Liver (tissue), 3 donors: ENCODE measurements at regions not wholly inside any gene's neighbourhood (a gene's known extent, or its start where the extent isn't known, plus 50 kb on each side); places are given as distances from the start of the nearest gene placed in this dataset.

Experiments used
- GABPA ChIP-seq, 2 donors: IDR thresholded peaks in 1 of 2; conservative IDR thresholded peaks in 1 of 2; 2 replicates each; pipeline ENCODE4 v1.6.1; 2016; ENCODE audit warnings: antibody characterized with exemption in 2 of 2, mild to moderate bottlenecking in 1 of 2, moderate library complexity in 1 of 2
- SP1 ChIP-seq: IDR thresholded peaks from 2 replicates; pipeline ENCODE4 v1.6.1; 2018; ENCODE audit warnings: antibody characterized with exemption, mild to moderate bottlenecking
- TF ChIP-seq, protein P1 (sequence below): fragments of 150-350 bp; IDR thresholded peaks from 2 replicates; pipeline ENCODE4 v1.5.1; 2017; ENCODE audit warnings: improper control_type of control experiment, low read depth, low read length; ENCODE audit not compliant: missing input control
- TF ChIP-seq, protein P2 (sequence below): IDR thresholded peaks from 2 replicates; pipeline ENCODE4 v1.6.1; 2016; ENCODE audit warnings: antibody characterized with exemption
- TF ChIP-seq, protein P3 (sequence below): IDR thresholded peaks from 2 replicates; pipeline ENCODE4 v1.6.1; 2016; ENCODE audit warnings: antibody characterized with exemption, mild to moderate bottlenecking
- TF ChIP-seq, protein P4 (sequence below): IDR thresholded peaks from 2 replicates; pipeline ENCODE4 v1.6.1; 2016; ENCODE audit warnings: antibody characterized with exemption
- donor health status: healthy.
- donor health status: healthy.

DNA sequence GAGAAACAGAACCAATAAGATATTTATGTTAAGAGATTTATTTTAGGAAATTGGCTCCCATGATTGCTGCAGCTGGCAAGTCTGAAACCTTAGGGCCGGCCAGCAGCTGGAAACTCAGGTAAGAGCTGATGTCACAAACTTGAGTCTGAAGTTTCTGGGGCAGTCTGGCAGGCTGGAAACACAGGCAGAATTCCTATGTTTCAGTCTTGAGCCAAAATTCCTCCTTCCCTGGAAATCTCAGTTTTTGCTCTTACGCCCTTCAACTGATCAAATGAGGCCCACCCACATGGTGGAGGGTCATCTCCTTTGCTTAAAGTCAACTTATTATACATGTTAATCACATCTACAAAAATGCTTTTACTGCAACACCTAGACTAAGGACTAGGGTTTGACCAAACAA lies 184.1 kb downstream of the SOD2 start:
- TF ChIP-seq, protein P1, sequence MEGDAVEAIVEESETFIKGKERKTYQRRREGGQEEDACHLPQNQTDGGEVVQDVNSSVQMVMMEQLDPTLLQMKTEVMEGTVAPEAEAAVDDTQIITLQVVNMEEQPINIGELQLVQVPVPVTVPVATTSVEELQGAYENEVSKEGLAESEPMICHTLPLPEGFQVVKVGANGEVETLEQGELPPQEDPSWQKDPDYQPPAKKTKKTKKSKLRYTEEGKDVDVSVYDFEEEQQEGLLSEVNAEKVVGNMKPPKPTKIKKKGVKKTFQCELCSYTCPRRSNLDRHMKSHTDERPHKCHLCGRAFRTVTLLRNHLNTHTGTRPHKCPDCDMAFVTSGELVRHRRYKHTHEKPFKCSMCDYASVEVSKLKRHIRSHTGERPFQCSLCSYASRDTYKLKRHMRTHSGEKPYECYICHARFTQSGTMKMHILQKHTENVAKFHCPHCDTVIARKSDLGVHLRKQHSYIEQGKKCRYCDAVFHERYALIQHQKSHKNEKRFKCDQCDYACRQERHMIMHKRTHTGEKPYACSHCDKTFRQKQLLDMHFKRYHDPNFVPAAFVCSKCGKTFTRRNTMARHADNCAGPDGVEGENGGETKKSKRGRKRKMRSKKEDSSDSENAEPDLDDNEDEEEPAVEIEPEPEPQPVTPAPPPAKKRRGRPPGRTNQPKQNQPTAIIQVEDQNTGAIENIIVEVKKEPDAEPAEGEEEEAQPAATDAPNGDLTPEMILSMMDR: no peak
- TF ChIP-seq SP1 (no peak), GABPA (IDR thresholded peaks at IDR 0.05 in 1 of 2, conservative IDR thresholded peaks at IDR 0.05 in 1 of 2) (no peak)
- TF ChIP-seq, protein P2, sequence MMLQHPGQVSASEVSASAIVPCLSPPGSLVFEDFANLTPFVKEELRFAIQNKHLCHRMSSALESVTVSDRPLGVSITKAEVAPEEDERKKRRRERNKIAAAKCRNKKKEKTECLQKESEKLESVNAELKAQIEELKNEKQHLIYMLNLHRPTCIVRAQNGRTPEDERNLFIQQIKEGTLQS: no peak
- TF ChIP-seq, protein P3, sequence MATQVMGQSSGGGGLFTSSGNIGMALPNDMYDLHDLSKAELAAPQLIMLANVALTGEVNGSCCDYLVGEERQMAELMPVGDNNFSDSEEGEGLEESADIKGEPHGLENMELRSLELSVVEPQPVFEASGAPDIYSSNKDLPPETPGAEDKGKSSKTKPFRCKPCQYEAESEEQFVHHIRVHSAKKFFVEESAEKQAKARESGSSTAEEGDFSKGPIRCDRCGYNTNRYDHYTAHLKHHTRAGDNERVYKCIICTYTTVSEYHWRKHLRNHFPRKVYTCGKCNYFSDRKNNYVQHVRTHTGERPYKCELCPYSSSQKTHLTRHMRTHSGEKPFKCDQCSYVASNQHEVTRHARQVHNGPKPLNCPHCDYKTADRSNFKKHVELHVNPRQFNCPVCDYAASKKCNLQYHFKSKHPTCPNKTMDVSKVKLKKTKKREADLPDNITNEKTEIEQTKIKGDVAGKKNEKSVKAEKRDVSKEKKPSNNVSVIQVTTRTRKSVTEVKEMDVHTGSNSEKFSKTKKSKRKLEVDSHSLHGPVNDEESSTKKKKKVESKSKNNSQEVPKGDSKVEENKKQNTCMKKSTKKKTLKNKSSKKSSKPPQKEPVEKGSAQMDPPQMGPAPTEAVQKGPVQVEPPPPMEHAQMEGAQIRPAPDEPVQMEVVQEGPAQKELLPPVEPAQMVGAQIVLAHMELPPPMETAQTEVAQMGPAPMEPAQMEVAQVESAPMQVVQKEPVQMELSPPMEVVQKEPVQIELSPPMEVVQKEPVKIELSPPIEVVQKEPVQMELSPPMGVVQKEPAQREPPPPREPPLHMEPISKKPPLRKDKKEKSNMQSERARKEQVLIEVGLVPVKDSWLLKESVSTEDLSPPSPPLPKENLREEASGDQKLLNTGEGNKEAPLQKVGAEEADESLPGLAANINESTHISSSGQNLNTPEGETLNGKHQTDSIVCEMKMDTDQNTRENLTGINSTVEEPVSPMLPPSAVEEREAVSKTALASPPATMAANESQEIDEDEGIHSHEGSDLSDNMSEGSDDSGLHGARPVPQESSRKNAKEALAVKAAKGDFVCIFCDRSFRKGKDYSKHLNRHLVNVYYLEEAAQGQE: no peak
- TF ChIP-seq, protein P4, sequence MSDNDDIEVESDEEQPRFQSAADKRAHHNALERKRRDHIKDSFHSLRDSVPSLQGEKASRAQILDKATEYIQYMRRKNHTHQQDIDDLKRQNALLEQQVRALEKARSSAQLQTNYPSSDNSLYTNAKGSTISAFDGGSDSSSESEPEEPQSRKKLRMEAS: no peak
